ENCODE measurements at regions not wholly inside any gene's neighbourhood (a gene's known extent, or its start where the extent isn't known, plus 50 kb on each side); places are given as distances from the start of the nearest gene placed in this dataset.

- TF ChIP-seq SFPQ (IDR thresholded peaks at IDR 0.05; ENCODE audit: low read depth, low read length) (no peak), YBX1 (IDR thresholded peaks at IDR 0.05) (no peak), TCF3 (CRISPR knock-in tag; IDR thresholded peaks at IDR 0.05) (no peak), SREBF1 (IDR thresholded peaks at IDR 0.05; ENCODE audit: borderline replicate concordance, low read depth, low read length) (no peak), VEZF1 (CRISPR knock-in tag; IDR thresholded peaks at IDR 0.05) (no peak), RBM39 (optimal IDR thresholded peaks at IDR 0.05; ENCODE audit: low read depth, low read length) (no peak), BCLAF1 (IDR thresholded peaks at IDR 0.05; ENCODE audit: borderline replicate concordance in 1 of 2, control insufficient read depth in 1 of 2, low read depth in 2 of 2, low read length in 1 of 2) (no peak), SP1 (CRISPR knock-in tag; IDR thresholded peaks at IDR 0.05) (no peak), ZFP1 (CRISPR knock-in tag; IDR thresholded peaks at IDR 0.05) (no peak), MBD2 (IDR thresholded peaks at IDR 0.05; ENCODE audit: borderline replicate concordance, low read depth) (no peak), RBBP5 (IDR thresholded peaks at IDR 0.05; ENCODE audit: borderline replicate concordance, insufficient read depth, low read length, poor library complexity, severe bottlenecking) (no peak)
Measured at GRCh38 chr5:72691751-72692150, 124.7 kb upstream of the TNPO1 start (continued).
